WTC11 (cell line): ENCODE measurements at regions not wholly inside any gene's neighbourhood (a gene's known extent, or its start where the extent isn't known, plus 50 kb on each side); places are given as distances from the start of the nearest gene placed in this dataset.
A peak's percentile ranks its signal among the peaks of the same experiment; 100 is the strongest.

Experiments
- ATAC-seq: fragments of 200-7000 bp; cut with Tn5 transposase; 2 replicates; pipeline ENCODE4 v1.10.0; 2021; ENCODE audit warnings: mild to moderate bottlenecking, moderate library complexity
- CTCF ChIA-PET: fragments of 300-600 bp; sonication (Branson Sonifier 250); formaldehyde crosslinking; loops from one replicate; lab custom pipeline; 2021; ENCODE audit warnings: antibody characterized with exemption; lab: Charles Lee
- POLR2A ChIA-PET: fragments of 350-600 bp; sonication (Branson Sonifier 250); formaldehyde crosslinking; loops from one replicate; lab custom pipeline; 2021; ENCODE audit warnings: antibody characterized with exemption; lab: Charles Lee
- DNase-seq: peaks from one replicate; pipeline ENCODE4 v3.0.0; 2021; ENCODE audit warnings: low spot score
- H3K27ac Mint-ChIP-seq: 2 replicates; pipeline ENCODE4 v1.8.0; 2021; ENCODE audit warnings: mixed read lengths
- H3K27me3 Mint-ChIP-seq: 2 replicates; pipeline ENCODE4 v1.8.0; 2021; ENCODE audit warnings: low read depth, mild to moderate bottlenecking, moderate library complexity, mixed read lengths
- H3K36me3 Mint-ChIP-seq: 2 replicates; pipeline ENCODE4 v1.8.0; 2021; ENCODE audit warnings: mixed read lengths
- H3K4me1 Mint-ChIP-seq: 2 replicates; pipeline ENCODE4 v1.8.0; 2022; ENCODE audit warnings: mixed read lengths
- H3K4me3 Mint-ChIP-seq: 2 replicates; pipeline ENCODE4 v1.8.0; 2021; ENCODE audit warnings: mild to moderate bottlenecking, moderate library complexity, mixed read lengths
- H3K9me3 Mint-ChIP-seq: 2 replicates; pipeline ENCODE4 v1.8.0; 2021; ENCODE audit warnings: mixed read lengths
- ATF1 ChIP-seq: sonication (generic); formaldehyde crosslinking; IDR thresholded peaks from 2 replicates; pipeline ENCODE4 v1.8.1; 2023; ENCODE audit warnings: mild to moderate bottlenecking, moderate library complexity, missing genetic modification reagents
- ATF3 ChIP-seq: sonication (generic); formaldehyde crosslinking; conservative IDR thresholded peaks from 2 replicates; pipeline ENCODE4 v1.8.1; 2022; ENCODE audit warnings: mild to moderate bottlenecking, missing genetic modification reagents
- ATF6 ChIP-seq: sonication (generic); formaldehyde crosslinking; IDR thresholded peaks from 2 replicates; pipeline ENCODE4 v1.8.1; 2023; ENCODE audit warnings: mild to moderate bottlenecking, missing genetic modification reagents
- CREB1 ChIP-seq: sonication (generic); formaldehyde crosslinking; IDR thresholded peaks from 2 replicates; pipeline ENCODE4 v1.8.0; 2023; ENCODE audit warnings: mild to moderate bottlenecking, missing genetic modification reagents
- E2F5 ChIP-seq: sonication (generic); formaldehyde crosslinking; IDR thresholded peaks from 2 replicates; pipeline ENCODE4 v1.8.1; 2022; ENCODE audit warnings: mild to moderate bottlenecking, moderate library complexity, missing genetic modification reagents
- FOXJ3 ChIP-seq: sonication (generic); formaldehyde crosslinking; IDR thresholded peaks from 2 replicates; pipeline ENCODE4 v1.9.0; 2021; ENCODE audit warnings: missing genetic modification reagents, mild to moderate bottlenecking, borderline replicate concordance
- FOXP4 ChIP-seq: sonication (generic); formaldehyde crosslinking; IDR thresholded peaks from 2 replicates; pipeline ENCODE4 v1.8.0; 2022; ENCODE audit warnings: mild to moderate bottlenecking, missing genetic modification reagents
- MAX ChIP-seq: sonication (generic); formaldehyde crosslinking; IDR thresholded peaks from 2 replicates; pipeline ENCODE4 v1.8.0; 2022; ENCODE audit warnings: mild to moderate bottlenecking, missing genetic modification reagents
- OVOL2 ChIP-seq: fragments of 250-450 bp; sonication (Bioruptor Pico); IDR thresholded peaks from 2 replicates; pipeline ENCODE4 v1.9.0; 2021; ENCODE audit warnings: mild to moderate bottlenecking, borderline replicate concordance
- PRRX2 ChIP-seq: fragments of 250-450 bp; sonication (Bioruptor Pico); IDR thresholded peaks from 2 replicates; pipeline ENCODE4 v1.8.0; 2021; ENCODE audit warnings: mild to moderate bottlenecking
- RELA ChIP-seq: sonication (generic); formaldehyde crosslinking; IDR thresholded peaks from 2 replicates; pipeline ENCODE4 v1.8.1; 2022; ENCODE audit warnings: missing genetic modification reagents, mild to moderate bottlenecking, borderline replicate concordance
- RORB ChIP-seq: fragments of 250-450 bp; sonication (Bioruptor Pico); IDR thresholded peaks from 2 replicates; pipeline ENCODE4 v1.9.0; 2021; ENCODE audit warnings: mild to moderate bottlenecking
- STAT6 ChIP-seq: sonication (generic); formaldehyde crosslinking; conservative IDR thresholded peaks from 2 replicates; pipeline ENCODE4 v1.8.1; 2023; ENCODE audit warnings: mild to moderate bottlenecking, low read depth, missing genetic modification reagents, moderate library complexity
- USF2 ChIP-seq: sonication (generic); formaldehyde crosslinking; IDR thresholded peaks from 2 replicates; pipeline ENCODE4 v1.8.1; 2023; ENCODE audit warnings: mild to moderate bottlenecking, missing genetic modification reagents, moderate library complexity
- ZBTB21 ChIP-seq: sonication (generic); formaldehyde crosslinking; IDR thresholded peaks from 2 replicates; pipeline ENCODE4 v1.8.1; 2023; ENCODE audit warnings: mild to moderate bottlenecking, missing genetic modification reagents, borderline replicate concordance
- ZNF671 ChIP-seq: fragments of 250-450 bp; sonication (Bioruptor Pico); IDR thresholded peaks from 2 replicates; pipeline ENCODE4 v1.8.0; 2021; ENCODE audit warnings: mild to moderate bottlenecking
- ZSCAN18 ChIP-seq: fragments of 250-450 bp; sonication (Bioruptor Pico); IDR thresholded peaks from 2 replicates; pipeline ENCODE4 v2.1.2; 2022; ENCODE audit warnings: mild to moderate bottlenecking, moderate library complexity

GRCh38 chr13:78258304-78258703 is 339.7 kb upstream of the EDNRB start:
- H3K4me3 Mint-ChIP-seq = no peak overlapping the region
- H3K9me3 Mint-ChIP-seq = peaks cover 14% of the 10 kb centered on the region
- peaks cover 10% of the 10 kb centered on the region for H3K27me3 Mint-ChIP-seq
- POLR2A ChIA-PET = no interaction called here
- TF ChIP-seq FOXP4 (CRISPR knock-in tag) = no peak
- TF ChIP-seq PRRX2 (CRISPR knock-in tag) = no peak
- TF ChIP-seq ZSCAN18 (CRISPR knock-in tag) = no peak
- TF ChIP-seq ATF6 (CRISPR knock-in tag) = no peak
- TF ChIP-seq RELA (CRISPR knock-in tag) = no peak
- no peak for TF ChIP-seq CREB1 (CRISPR knock-in tag)
- no peak for TF ChIP-seq ZNF671
- peaks cover 11% of the 10 kb centered on the region for H3K4me1 Mint-ChIP-seq
- H3K36me3 Mint-ChIP-seq = peaks cover 4% of the 10 kb centered on the region
- H3K27ac Mint-ChIP-seq = no peak overlapping the region
- CTCF ChIA-PET = interaction anchor here (1.7 kb wide), 1 partner anchor 329 kb away, joined by 5 read pairs; no protein-coding TSS in a partner anchor
- DNase-seq = no peak
- peak; percentile 88 for ATAC-seq

GRCh38 chr13:78256484-78256883 is 337.9 kb upstream of the EDNRB start:
- no peak overlapping the region for H3K4me3 Mint-ChIP-seq
- CTCF ChIA-PET = no interaction called here
- DNase-seq (no peak), ATAC-seq (no peak)
- POLR2A ChIA-PET = no interaction called here
- TF ChIP-seq MAX (CRISPR knock-in tag) = no peak
- TF ChIP-seq OVOL2 (CRISPR knock-in tag) = no peak
- no peak for TF ChIP-seq ATF3
- TF ChIP-seq ZBTB21 (CRISPR knock-in tag) = no peak
- TF ChIP-seq FOXJ3 (CRISPR knock-in tag) = no peak
- TF ChIP-seq STAT6 (CRISPR knock-in tag) = no peak
- TF ChIP-seq ATF1 (CRISPR knock-in tag) = no peak
- TF ChIP-seq E2F5 (CRISPR knock-in tag) = no peak
- TF ChIP-seq USF2 (CRISPR knock-in tag) = no peak
- no peak for TF ChIP-seq RORB (CRISPR knock-in tag)
- TF ChIP-seq PRRX2 (CRISPR knock-in tag) = no peak
- peaks cover 11% of the 10 kb centered on the region for H3K4me1 Mint-ChIP-seq
- H3K27ac Mint-ChIP-seq = no peak overlapping the region
- H3K9me3 Mint-ChIP-seq = peaks cover 14% of the 10 kb centered on the region
- peaks cover 10% of the 10 kb centered on the region for H3K27me3 Mint-ChIP-seq
- H3K36me3 Mint-ChIP-seq = peaks cover 4% of the 10 kb centered on the region
